ENCODE measurements at regions not wholly inside any gene's neighbourhood (a gene's known extent, or its start where the extent isn't known, plus 50 kb on each side); places are given as distances from the start of the nearest gene placed in this dataset.

DNA sequence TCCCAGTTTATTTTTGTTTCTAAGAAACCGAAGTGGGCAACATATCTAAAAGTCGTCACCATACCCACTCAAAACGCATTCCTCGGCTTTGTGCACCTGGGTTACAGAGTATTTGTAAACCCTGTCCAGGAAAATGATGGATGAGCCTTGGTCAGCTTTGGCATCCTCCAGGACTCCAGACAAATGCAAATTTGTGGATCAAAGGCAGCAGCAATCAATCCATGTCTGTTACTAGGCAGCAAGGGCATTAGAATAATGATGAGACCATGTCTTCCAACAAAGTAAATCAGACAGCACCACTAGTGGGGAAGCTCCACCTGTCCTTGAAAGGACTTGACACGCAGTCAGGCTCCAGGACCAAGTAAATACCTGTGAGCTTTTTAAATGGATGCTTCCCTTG is 672.6 kb upstream of the GYPC start:
- TF ChIP-seq, protein P1, sequence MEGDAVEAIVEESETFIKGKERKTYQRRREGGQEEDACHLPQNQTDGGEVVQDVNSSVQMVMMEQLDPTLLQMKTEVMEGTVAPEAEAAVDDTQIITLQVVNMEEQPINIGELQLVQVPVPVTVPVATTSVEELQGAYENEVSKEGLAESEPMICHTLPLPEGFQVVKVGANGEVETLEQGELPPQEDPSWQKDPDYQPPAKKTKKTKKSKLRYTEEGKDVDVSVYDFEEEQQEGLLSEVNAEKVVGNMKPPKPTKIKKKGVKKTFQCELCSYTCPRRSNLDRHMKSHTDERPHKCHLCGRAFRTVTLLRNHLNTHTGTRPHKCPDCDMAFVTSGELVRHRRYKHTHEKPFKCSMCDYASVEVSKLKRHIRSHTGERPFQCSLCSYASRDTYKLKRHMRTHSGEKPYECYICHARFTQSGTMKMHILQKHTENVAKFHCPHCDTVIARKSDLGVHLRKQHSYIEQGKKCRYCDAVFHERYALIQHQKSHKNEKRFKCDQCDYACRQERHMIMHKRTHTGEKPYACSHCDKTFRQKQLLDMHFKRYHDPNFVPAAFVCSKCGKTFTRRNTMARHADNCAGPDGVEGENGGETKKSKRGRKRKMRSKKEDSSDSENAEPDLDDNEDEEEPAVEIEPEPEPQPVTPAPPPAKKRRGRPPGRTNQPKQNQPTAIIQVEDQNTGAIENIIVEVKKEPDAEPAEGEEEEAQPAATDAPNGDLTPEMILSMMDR (IDR thresholded peaks at IDR 0.05): no peak
- no peak for TF ChIP-seq POLR2A (IDR thresholded peaks at IDR 0.05)
